ENCODE measurements at regions not wholly inside any gene's neighbourhood (a gene's known extent, or its start where the extent isn't known, plus 50 kb on each side); places are given as distances from the start of the nearest gene placed in this dataset.

GRCh38 chr6:15800841-15801617 lies 138.2 kb upstream of the DTNBP1 start:
- Histone ChIP-seq H3K9ac (ENCODE audit: low read length) (no peak overlapping the region), H4K20me1 (ENCODE audit: low read length) (no peaks in the 10 kb centered on the region), H3F3A (ENCODE audit: low read length, unreplicated experiment) (no peaks in the 10 kb centered on the region), H3K79me2 (ENCODE audit: low read length) (no peaks in the 10 kb centered on the region), H3K9me3 (ENCODE audit: low read length) (no peaks in the 10 kb centered on the region), H3K4me3 (ENCODE audit: low read length) (no peak overlapping the region), H3K36me3 (ENCODE audit: low read depth, low read length) (no peaks in the 10 kb centered on the region), H3K4me2 (ENCODE audit: low read length) (no peak overlapping the region), H3K9me2 (replicated peaks; ENCODE audit: low read length) (no peaks in the 10 kb centered on the region), H3K27ac (ENCODE audit: low read length) (no peak overlapping the region), H3K4me1 (ENCODE audit: insufficient read depth, low read length) (no peaks in the 10 kb centered on the region), H2AFZ (ENCODE audit: low read length) (no peak overlapping the region), H3K27me3 (ENCODE audit: low read length) (0 out of 2 replicates have a peak, but pooled peaks cover 4% of the 10 kb centered on the region)
- DNase-seq (peak; percentile 19), ATAC-seq (no peak)
- TF ChIP-seq CTCF (conservative IDR thresholded peaks at IDR 0.05; ENCODE audit: low read depth, low read length) (no peak), EZH2 (IDR thresholded peaks at IDR 0.05; ENCODE audit: low read length, unreplicated experiment) (no peak), EZH2phosphoT487 (IDR thresholded peaks at IDR 0.05; ENCODE audit: borderline replicate concordance, low read length) (no peak)
- ChIA-PET POLR2A (ENCODE audit: unreplicated experiment) (no interaction called here), CTCF (no interaction called here)
- no TSS peak for BruUV-seq (replicated peaks)
- intact Hi-C loops (cut with micrococcal nuclease), result no loop called here

- Histone ChIP-seq H3K4me1 (ENCODE audit: insufficient read depth, low read length) (no peaks in the 10 kb centered on the region; the same call in 1 of the 2 replicates), H3F3A (ENCODE audit: low read length, unreplicated experiment) (no peaks in the 10 kb centered on the region), H3K27ac (ENCODE audit: low read length) (no peak overlapping the region), H3K79me2 (ENCODE audit: low read length) (no peaks in the 10 kb centered on the region), H3K36me3 (ENCODE audit: low read depth, low read length) (no peaks in the 10 kb centered on the region), H2AFZ (ENCODE audit: low read length) (no peak overlapping the region), H3K4me2 (ENCODE audit: low read length) (no peak overlapping the region), H3K27me3 (ENCODE audit: low read length) (no peaks in the 10 kb centered on the region), H4K20me1 (ENCODE audit: low read length) (no peaks in the 10 kb centered on the region), H3K9me2 (replicated peaks; ENCODE audit: low read length) (no peaks in the 10 kb centered on the region), H3K4me3 (ENCODE audit: low read length) (no peak overlapping the region), H3K9me3 (ENCODE audit: low read length) (no peaks in the 10 kb centered on the region), H3K9ac (ENCODE audit: low read length) (no peak overlapping the region)
- intact Hi-C loops (cut with micrococcal nuclease), result no loop called here
- BruUV-seq (replicated peaks), result no TSS peak
- ChIA-PET POLR2A (ENCODE audit: unreplicated experiment) (no interaction called here), CTCF (no interaction called here)
- no peak for ATAC-seq
- no peak for TF ChIP-seq CTCF (conservative IDR thresholded peaks at IDR 0.05; ENCODE audit: low read depth, low read length)
- no peak for TF ChIP-seq EZH2phosphoT487 (IDR thresholded peaks at IDR 0.05; ENCODE audit: borderline replicate concordance, low read length)
- no peak for TF ChIP-seq EZH2 (IDR thresholded peaks at IDR 0.05; ENCODE audit: low read length, unreplicated experiment)
- DNase-seq, result no peak
These were observed 135.9 kb upstream of the DTNBP1 start for GRCh38 chr6:15798533-15799255.

GRCh38 chr6:15796844-15797243 lies 134.0 kb upstream of the DTNBP1 start:
- TF ChIP-seq EZH2phosphoT487 (IDR thresholded peaks at IDR 0.05; ENCODE audit: borderline replicate concordance, low read length) (no peak), CTCF (conservative IDR thresholded peaks at IDR 0.05; ENCODE audit: low read depth, low read length) (no peak), EZH2 (IDR thresholded peaks at IDR 0.05; ENCODE audit: low read length, unreplicated experiment) (no peak)
- Histone ChIP-seq H3K4me2 (ENCODE audit: low read length) (no peak overlapping the region), H3K4me3 (ENCODE audit: low read length) (no peak overlapping the region), H3K9ac (ENCODE audit: low read length) (no peak overlapping the region), H3K9me3 (ENCODE audit: low read length) (no peaks in the 10 kb centered on the region), H3K4me1 (ENCODE audit: insufficient read depth, low read length) (peaks cover 7% of the 10 kb centered on the region), H2AFZ (ENCODE audit: low read length) (no peak overlapping the region), H3K27me3 (ENCODE audit: low read length) (no peaks in the 10 kb centered on the region), H3K79me2 (ENCODE audit: low read length) (no peaks in the 10 kb centered on the region), H3K9me2 (replicated peaks; ENCODE audit: low read length) (no peaks in the 10 kb centered on the region), H3K36me3 (ENCODE audit: low read depth, low read length) (no peaks in the 10 kb centered on the region), H3F3A (ENCODE audit: low read length, unreplicated experiment) (no peaks in the 10 kb centered on the region), H4K20me1 (ENCODE audit: low read length) (no peaks in the 10 kb centered on the region), H3K27ac (ENCODE audit: low read length) (no peak overlapping the region)
- intact Hi-C loops (cut with micrococcal nuclease), result no loop called here
- ATAC-seq (no peak), DNase-seq (peak; percentile 10)
- CTCF ChIA-PET, result no interaction called here
- no TSS peak for BruUV-seq (replicated peaks)
- POLR2A ChIA-PET (ENCODE audit: unreplicated experiment), result no interaction called here
